K562 (cell line): ENCODE measurements at regions not wholly inside any gene's neighbourhood (a gene's known extent, or its start where the extent isn't known, plus 50 kb on each side); places are given as distances from the start of the nearest gene placed in this dataset.

Experiments
- CTCFL ChIP-seq: IDR thresholded peaks from 2 replicates; pipeline ENCODE4 v1.6.1; 2011; ENCODE audit warnings: borderline replicate concordance, low read depth, mild to moderate bottlenecking, moderate library complexity, low read length; ENCODE audit not compliant: insufficient read depth, poor library complexity, severe bottlenecking
- HNRNPH1 ChIP-seq: fragments of 200-400 bp; formaldehyde crosslinking; optimal IDR thresholded peaks from 2 replicates; pipeline ENCODE3; 2017; ENCODE audit warnings: low read depth, mild to moderate bottlenecking, low read length, moderate library complexity
- KAT8 ChIP-seq: fragments of 450-650 bp; IDR thresholded peaks from 2 replicates; pipeline ENCODE4 v1.6.1; 2016; ENCODE audit warnings: low read depth, mild to moderate bottlenecking
- PBX2 ChIP-seq, 2 experiments: IDR thresholded peaks in 1 of 2; conservative IDR thresholded peaks in 1 of 2; 2 replicates each; pipeline ENCODE4 v1.6.1; 2016; ENCODE audit warnings: low read depth in 2 of 2, mild to moderate bottlenecking in 1 of 2, missing compliant biosample characterization in 1 of 2, missing genetic modification characterization in 1 of 2, moderate library complexity in 1 of 2
- PKNOX1 ChIP-seq: fragments of 450-650 bp; IDR thresholded peaks from 2 replicates; pipeline ENCODE4 v1.6.1; 2016
- POLR2AphosphoS5 ChIP-seq: IDR thresholded peaks from 2 replicates; pipeline ENCODE4 v1.6.1; 2011; ENCODE audit warnings: mild to moderate bottlenecking, low read depth, low read length, moderate library complexity; ENCODE audit not compliant: control insufficient read depth, insufficient read depth

- TF ChIP-seq CTCFL (no peak), KAT8 (no peak), PKNOX1 (no peak), HNRNPH1 (no peak), PBX2 (CRISPR knock-in tag; IDR thresholded peaks at IDR 0.05; ENCODE audit: low read depth) (no peak), PBX2 (tag; conservative IDR thresholded peaks at IDR 0.05; ENCODE audit: low read depth) (no peak), POLR2AphosphoS5 (no peak)
These were observed 172.5 kb upstream of the SHH start (continued) for GRCh38 chr7:155984609-155985405.
